Uterus (tissue), 3 donors: ENCODE measurements at regions not wholly inside any gene's neighbourhood (a gene's known extent, or its start where the extent isn't known, plus 50 kb on each side); places are given as distances from the start of the nearest gene placed in this dataset.

Experiments
- DNase-seq, 2 donors: peaks; one replicate each; pipeline ENCODE4 v3.0.0-alpha.2; 2019 to 2020
- H3K27ac ChIP-seq, 2 donors: fragments of 200-600 bp; sonication (generic); 1 replicate in 1 of 2; 2 replicates in 1 of 2; pipeline ENCODE4 v1.5.1; 2016 to 2018
- H3K27me3 ChIP-seq, 2 donors: fragments of 200-600 bp; sonication (generic); one replicate each; pipeline ENCODE4 v1.5.1; 2018 to 2019; ENCODE audit warnings: control low read depth in 1 of 2
- H3K36me3 ChIP-seq, 2 donors: fragments of 200-600 bp; sonication (generic); one replicate each; pipeline ENCODE4 v1.5.1; 2019; ENCODE audit warnings: control low read depth in 1 of 2
- H3K4me1 ChIP-seq, 2 donors: fragments of 200-600 bp; sonication (generic); one replicate each; pipeline ENCODE4 v1.5.1; 2018 to 2019; ENCODE audit warnings: control low read depth in 1 of 2
- H3K4me3 ChIP-seq, 2 donors: fragments of 200-600 bp; sonication (generic); 1 replicate in 1 of 2; 2 replicates in 1 of 2; pipeline ENCODE4 v1.5.1; 2018 to 2019; ENCODE audit warnings: mild to moderate bottlenecking in 1 of 2
- H3K9me3 ChIP-seq, 2 donors: fragments of 200-600 bp; sonication (generic); one replicate each; pipeline ENCODE4 v1.5.1; 2019; ENCODE audit warnings: control low read depth in 1 of 2
- POLR2A ChIP-seq, 2 donors: fragments of 450-650 bp; IDR thresholded peaks; one replicate each; pipeline ENCODE4 v1.6.1; 2016; ENCODE audit warnings: antibody characterized with exemption in 2 of 2, mild to moderate bottlenecking in 1 of 2, moderate library complexity in 1 of 2
- intact Hi-C: fragments of 100-400 bp; cut with DNase I; formaldehyde crosslinking; loops from one replicate; pipeline ENCODE4 v1.15.1; 2023; ENCODE audit warnings: low total_unique reads
- TF ChIP-seq, protein P1 (sequence below), 4 experiments: fragments of 200-600 bp in 2 of 4; fragments of 450-650 bp in 2 of 4; sonication (generic) in 2 of 4; IDR thresholded peaks; one replicate each; pipeline ENCODE4 v1.5.1; 2016 to 2019; ENCODE audit warnings: antibody characterized with exemption in 4 of 4, mild to moderate bottlenecking in 2 of 4, moderate library complexity in 1 of 4
- donor health status: DM: yes; HTN: yes; CAD: no.

DNA sequence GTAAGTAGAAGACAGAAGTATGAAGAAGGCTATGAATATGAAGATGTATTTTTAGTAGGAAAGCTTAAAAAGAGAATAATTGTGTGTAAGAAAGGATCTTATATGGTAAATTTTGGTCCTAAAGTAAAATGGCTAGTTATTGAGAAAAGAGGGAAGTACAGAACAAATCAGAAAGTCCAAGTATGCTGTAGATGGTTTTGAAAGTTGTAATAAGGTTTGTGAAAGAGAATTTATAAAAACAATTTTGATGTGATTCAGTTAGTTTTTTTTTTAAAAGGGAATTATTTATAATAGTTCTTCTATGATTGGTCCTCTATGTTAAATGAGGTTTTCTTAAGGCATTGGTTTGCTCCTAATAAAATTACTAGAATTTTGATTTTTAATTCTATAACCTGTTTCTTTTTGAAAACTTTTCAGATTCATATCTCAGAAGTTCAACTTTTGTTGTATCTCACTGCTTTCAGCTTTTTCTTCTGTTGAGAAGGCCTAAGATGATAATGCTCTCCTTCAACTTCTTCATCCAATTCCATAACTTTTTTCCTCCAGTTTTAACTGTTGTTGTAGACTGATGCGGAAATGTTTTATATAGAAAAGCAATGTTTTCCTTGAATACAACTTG lies 322.7 kb downstream of the NOL4 start:
- Histone ChIP-seq H3K36me3 (no peaks in the 10 kb centered on the region), H3K27ac (no peak overlapping the region), H3K27me3 (no peaks in the 10 kb centered on the region), H3K4me1 (no peaks in the 10 kb centered on the region), H3K9me3 (no peaks in the 10 kb centered on the region), H3K4me3 (no peak overlapping the region)
- intact Hi-C loops, result no loop called here
- TF ChIP-seq, protein P1, sequence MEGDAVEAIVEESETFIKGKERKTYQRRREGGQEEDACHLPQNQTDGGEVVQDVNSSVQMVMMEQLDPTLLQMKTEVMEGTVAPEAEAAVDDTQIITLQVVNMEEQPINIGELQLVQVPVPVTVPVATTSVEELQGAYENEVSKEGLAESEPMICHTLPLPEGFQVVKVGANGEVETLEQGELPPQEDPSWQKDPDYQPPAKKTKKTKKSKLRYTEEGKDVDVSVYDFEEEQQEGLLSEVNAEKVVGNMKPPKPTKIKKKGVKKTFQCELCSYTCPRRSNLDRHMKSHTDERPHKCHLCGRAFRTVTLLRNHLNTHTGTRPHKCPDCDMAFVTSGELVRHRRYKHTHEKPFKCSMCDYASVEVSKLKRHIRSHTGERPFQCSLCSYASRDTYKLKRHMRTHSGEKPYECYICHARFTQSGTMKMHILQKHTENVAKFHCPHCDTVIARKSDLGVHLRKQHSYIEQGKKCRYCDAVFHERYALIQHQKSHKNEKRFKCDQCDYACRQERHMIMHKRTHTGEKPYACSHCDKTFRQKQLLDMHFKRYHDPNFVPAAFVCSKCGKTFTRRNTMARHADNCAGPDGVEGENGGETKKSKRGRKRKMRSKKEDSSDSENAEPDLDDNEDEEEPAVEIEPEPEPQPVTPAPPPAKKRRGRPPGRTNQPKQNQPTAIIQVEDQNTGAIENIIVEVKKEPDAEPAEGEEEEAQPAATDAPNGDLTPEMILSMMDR (IDR thresholded peaks at IDR 0.05), result no peak
- no peak for TF ChIP-seq POLR2A (IDR thresholded peaks at IDR 0.05)
- no peak for DNase-seq

- Histone ChIP-seq H3K27ac (no peak overlapping the region), H3K36me3 (no peaks in the 10 kb centered on the region), H3K4me3 (no peak overlapping the region), H3K9me3 (no peaks in the 10 kb centered on the region), H3K4me1 (no peaks in the 10 kb centered on the region), H3K27me3 (no peaks in the 10 kb centered on the region)
- intact Hi-C loops, result no loop called here
- no peak for DNase-seq
- no peak for TF ChIP-seq POLR2A (IDR thresholded peaks at IDR 0.05)
- TF ChIP-seq, protein P1 (IDR thresholded peaks at IDR 0.05), result no peak
Observed at GRCh38 chr18:33900638-33901037, 322.6 kb downstream of the ASXL3 start.

DNA sequence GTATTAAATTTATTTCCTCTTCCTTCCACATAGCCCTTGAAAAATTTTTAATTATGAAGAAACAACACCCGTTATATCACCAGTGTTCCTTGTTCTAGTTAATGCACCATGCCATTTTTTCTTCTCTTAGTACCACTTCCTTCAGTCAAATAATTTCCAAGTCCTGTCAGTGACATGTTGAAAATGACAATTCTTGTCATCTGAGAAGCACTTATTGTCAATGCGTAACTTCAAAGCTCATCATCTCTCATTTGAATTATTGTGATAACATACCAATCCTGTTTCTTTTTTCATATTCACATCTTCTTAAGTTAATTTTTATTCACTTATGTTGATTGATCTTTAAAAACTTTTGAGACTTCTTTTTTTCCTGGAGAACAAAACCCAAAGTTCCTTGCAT lies 320.4 kb downstream of the ASXL3 start:
- DNase-seq, result no peak
- no peaks in the 10 kb centered on the region for H3K36me3 ChIP-seq
- intact Hi-C loops, result no loop called here
- H3K27me3 ChIP-seq, result no peaks in the 10 kb centered on the region
- no peak overlapping the region for H3K27ac ChIP-seq
- H3K4me3 ChIP-seq, result no peak overlapping the region
- no peak for TF ChIP-seq POLR2A (IDR thresholded peaks at IDR 0.05)
- TF ChIP-seq, protein P1 (IDR thresholded peaks at IDR 0.05), result no peak
- no peaks in the 10 kb centered on the region for H3K4me1 ChIP-seq
- no peaks in the 10 kb centered on the region for H3K9me3 ChIP-seq

DNA sequence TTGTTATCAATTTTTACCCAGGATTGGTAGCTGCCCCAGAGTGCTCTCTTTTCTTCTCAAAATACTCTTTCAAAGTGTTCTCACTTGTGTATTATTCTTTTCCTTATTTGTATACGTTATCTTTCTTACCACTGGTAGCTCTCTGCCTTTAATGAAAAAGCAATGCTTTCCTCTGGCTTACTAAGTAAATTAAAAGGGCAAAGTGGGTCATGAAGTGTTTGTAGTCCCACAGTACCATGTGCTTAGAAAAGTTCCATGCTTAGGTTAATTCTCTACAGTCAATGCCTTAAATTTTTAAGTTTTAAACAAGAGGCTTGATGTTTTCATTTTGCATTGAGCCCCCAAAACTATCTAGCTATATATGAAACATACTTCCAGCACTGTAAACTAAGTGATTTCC lies 300.2 kb downstream of the ASXL3 start:
- Histone ChIP-seq H3K27me3 (no peaks in the 10 kb centered on the region), H3K36me3 (no peaks in the 10 kb centered on the region), H3K27ac (no peak overlapping the region), H3K4me3 (no peak overlapping the region), H3K9me3 (no peaks in the 10 kb centered on the region), H3K4me1 (no peaks in the 10 kb centered on the region)
- no peak for DNase-seq
- intact Hi-C loops, result no loop called here
- no peak for TF ChIP-seq POLR2A (IDR thresholded peaks at IDR 0.05)
- TF ChIP-seq, protein P1 (IDR thresholded peaks at IDR 0.05), result no peak

DNA sequence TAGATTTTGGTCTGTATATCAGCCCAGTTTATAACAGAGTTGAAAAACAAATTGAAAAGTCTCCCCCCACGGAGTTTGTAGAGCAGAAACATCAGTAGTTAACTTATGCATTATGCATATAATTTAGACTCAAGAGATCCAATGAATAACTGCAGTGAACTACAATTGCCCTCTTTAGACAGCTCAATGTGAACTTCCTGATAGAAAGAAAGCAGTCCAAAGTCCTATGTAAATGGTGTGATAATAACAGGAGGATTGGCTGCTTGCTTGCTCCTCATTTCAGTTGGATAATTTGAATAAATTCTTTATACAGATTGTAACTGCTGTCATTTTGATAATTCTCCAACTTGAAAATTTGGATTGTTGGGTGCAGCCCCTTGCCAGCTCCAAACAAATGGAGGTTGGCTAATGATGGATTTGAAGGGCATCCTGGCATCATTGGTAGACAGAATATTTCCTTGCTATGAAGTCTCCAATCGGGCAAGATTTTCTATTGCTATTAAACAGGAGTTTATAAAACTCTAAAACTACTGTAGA lies 297.1 kb downstream of the ASXL3 start:
- no peaks in the 10 kb centered on the region for H3K9me3 ChIP-seq
- no peaks in the 10 kb centered on the region for H3K27me3 ChIP-seq
- TF ChIP-seq POLR2A (IDR thresholded peaks at IDR 0.05), result no peak
- TF ChIP-seq, protein P1 (IDR thresholded peaks at IDR 0.05), result no peak

More for the DNA sequence above, 297.1 kb downstream of the ASXL3 start:
- intact Hi-C loops, result no loop called here
- DNase-seq, result no peak
- no peaks in the 10 kb centered on the region for H3K4me1 ChIP-seq
- no peak overlapping the region for H3K27ac ChIP-seq
- H3K36me3 ChIP-seq, result no peaks in the 10 kb centered on the region
- no peak overlapping the region for H3K4me3 ChIP-seq
